Left hindlimb (tissue), 1 donor: ENCODE measurements at regions not wholly inside any gene's neighbourhood (a gene's known extent, or its start where the extent isn't known, plus 50 kb on each side); places are given as distances from the start of the nearest gene placed in this dataset.
"Not testable (repeated sequence)": the region's sequence is repeated elsewhere in the genome, so short reads cannot be mapped to it uniquely, and the experiment has no call there.

ENCODE experiments used
- DNase-seq: peaks from one replicate; pipeline ENCODE4 v3.0.0-alpha.2; 2018

DNA sequence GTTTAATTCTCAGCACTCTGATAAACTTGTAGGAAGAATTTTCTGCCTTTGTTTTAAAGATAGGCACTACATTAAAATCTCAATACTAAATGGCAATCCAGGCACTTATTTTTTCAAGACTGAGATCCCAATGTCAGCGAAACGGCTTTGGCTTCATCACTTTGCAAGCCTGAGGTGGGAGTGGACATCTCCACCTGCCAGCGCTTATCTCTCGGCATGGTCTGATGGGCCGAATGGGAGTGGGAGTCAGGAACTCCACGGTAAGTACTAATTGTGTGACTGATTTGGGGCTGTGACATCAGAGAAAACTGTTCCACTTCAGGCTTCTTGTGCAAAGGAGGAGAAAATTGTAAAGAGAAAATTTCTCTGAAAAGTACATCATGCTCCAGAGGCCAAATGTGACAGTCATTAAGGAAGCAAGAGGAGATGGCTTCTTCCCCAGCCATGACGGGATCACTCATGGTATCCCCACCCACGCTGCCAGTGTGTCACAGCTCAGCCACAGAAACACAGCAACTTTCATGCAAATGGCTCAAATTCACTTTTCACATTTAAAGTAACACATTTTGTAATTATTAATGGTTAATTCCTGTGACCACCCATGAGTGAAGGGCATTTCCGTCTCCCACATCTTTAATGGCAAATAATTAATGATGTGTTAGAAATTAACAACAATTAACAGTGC lies 385.5 kb upstream of the HNRNPA3 start:
- DNase-seq: no peak

- DNase-seq: no peak
Observed at GRCh38 chr2:176830362-176830761, 382.2 kb upstream of the HNRNPA3 start.

DNA sequence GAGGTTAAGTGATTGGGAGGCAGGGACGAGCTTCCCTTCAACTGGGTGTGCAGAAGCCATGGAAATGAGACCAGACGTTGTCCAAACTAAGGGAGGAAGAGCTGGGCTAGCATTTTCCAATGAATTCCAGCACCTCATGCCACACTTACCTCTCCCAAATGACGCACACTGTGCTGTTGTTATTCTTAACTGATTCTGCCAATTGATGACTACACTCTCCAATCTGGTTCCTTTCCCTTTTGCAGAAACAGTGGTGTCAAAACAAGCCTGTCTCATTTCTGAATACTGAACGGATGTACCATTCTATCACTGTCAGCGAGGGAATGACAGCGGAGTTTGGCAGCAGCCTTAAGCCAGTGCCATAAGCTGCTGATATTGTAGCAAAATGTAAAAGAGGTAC lies 380.5 kb upstream of the HNRNPA3 start:
- DNase-seq: no peak

DNA sequence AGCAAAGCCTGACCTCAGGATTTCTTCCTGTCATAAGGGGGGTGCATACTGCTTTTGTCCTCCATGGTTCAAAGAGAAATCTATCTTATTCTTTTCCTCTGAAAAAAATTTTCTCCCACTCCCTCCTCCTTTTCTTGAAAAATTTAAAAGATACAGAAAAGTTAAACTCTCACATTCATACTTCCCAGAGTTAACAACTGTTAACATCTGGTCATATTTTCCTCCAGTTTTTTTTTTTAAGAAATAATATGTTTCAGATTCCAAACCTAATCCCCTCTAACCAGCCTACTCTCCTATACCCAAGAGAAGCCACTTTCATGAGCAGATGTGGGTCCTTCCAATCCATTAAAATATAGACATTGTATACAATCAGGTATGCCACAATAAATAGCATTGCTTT lies 378.9 kb upstream of the HNRNPA3 start:
- no peak for DNase-seq

- DNase-seq: no peak
Observed at GRCh38 chr2:176834226-176834625, 378.4 kb upstream of the HNRNPA3 start.

DNA sequence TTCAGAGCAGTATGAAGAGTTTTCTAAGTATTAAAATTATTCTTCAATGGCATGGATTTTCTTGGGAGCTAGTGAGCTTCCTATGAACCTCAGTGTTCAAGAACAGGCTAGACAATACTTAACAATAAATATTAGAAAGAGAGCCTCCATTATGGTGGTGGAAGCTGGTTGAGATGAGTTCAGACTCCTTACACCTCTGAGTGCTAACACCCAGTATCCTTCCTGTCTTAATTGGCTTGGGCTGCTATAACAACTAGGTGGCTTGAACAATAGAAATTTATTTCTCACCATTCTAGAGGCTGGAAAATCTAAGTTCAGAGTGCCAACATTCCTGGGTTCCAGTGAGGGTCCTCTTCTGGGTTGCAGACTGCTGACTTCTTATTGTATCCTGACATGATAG lies 369.4 kb upstream of the HNRNPA3 start:
- no peak for DNase-seq

GRCh38 chr2:176844461-176844860 lies 368.1 kb upstream of the HNRNPA3 start:
- DNase-seq: no peak

GRCh38 chr2:176845718-176846117 lies 366.9 kb upstream of the HNRNPA3 start:
- no peak for DNase-seq

GRCh38 chr2:176847575-176847974 lies 365.0 kb upstream of the HNRNPA3 start:
- DNase-seq: no peak

GRCh38 chr2:176848844-176849243 lies 363.8 kb upstream of the HNRNPA3 start:
- no peak for DNase-seq

DNA sequence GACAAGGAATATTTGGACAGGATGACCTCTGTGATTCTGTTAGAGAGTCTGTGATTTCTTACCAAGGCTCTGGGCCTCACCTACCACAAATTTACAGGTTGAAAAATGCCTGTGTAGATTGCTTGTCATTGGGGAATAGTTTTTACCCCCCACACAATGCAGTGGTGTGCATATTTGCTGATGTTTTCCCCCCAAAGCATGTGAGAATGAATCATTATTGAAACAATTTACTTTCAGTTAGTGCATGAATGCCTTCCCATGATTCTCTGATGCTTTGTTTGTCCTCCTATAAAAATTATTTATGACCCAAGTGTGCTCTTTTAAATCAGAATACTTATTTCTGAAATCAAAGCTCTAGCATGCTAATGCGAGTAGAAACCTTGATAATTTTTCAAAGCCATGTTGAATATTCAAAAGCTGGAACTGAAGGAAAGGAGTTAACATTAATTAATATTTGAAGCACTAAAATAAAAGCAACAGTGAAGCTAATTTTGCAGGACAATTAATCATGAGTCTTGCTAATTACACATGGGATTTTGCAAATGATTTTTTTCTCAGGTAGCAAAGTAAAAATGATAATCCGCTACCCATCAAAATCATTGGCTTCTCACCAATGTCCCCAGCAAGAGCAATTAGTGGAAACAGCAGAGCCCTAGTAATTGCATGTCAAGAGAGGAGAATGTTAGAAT lies 361.2 kb upstream of the HNRNPA3 start:
- DNase-seq: no peak

DNA sequence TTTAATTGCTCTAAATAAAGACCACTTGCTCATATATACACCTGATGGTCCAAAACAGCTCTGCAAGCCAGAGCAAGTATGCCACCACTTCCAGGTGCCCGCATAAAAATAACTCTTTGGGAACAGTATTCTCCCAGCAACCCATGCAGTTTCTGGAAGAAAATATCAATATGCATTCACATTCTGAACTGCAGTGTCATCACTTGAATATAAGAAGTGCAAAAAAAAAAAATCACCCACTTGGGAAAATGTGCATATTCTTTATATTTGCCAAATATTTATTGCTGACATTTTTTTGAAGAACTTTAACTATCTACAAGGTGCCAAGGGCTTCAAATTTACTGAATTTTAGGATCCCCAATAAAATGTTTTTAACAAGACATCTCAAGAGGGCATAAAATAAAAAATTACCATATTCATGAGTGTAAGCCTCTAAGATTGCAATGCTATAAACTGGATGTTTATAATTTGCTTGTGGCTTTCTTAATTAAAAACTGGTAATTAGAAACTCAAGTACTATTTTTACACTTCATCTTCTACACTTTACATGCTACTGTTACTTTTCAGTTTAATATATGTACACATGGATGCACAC lies 360.6 kb upstream of the HNRNPA3 start:
- DNase-seq: no peak

- DNase-seq: no peak
Observed at GRCh38 chr2:176852667-176853066, 359.9 kb upstream of the HNRNPA3 start.

DNA sequence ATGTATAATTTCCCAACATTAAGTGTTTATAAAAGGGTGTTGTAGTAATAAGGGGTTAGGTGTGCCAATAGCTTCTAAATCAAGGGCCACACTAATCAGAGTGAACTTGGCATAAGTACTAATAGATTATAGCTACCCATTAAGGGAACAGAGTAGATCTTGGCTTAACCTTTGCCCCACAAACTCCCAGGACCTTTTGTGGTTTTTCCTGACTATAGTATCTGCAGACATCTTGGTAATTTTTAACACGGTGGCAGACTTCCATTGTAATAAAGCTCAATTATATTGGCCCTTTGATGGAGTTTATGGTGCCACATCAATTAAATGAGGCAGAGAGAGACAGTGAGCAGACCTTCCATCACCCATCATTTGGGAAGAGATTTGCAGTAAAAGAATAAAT lies 358.5 kb upstream of the HNRNPA3 start:
- no peak for DNase-seq

GRCh38 chr2:176854878-176855277 lies 357.7 kb upstream of the HNRNPA3 start:
- no peak for DNase-seq

- no peak for DNase-seq
Observed at GRCh38 chr2:176856683-176857082, 355.9 kb upstream of the HNRNPA3 start.

GRCh38 chr2:176865336-176865735 lies 347.3 kb upstream of the HNRNPA3 start:
- no peak for DNase-seq

- no peak for DNase-seq
Observed at GRCh38 chr2:176872406-176872805, 340.2 kb upstream of the HNRNPA3 start.

GRCh38 chr2:176873403-176873802 lies 339.2 kb upstream of the HNRNPA3 start:
- no peak for DNase-seq

- DNase-seq: no peak
Observed at GRCh38 chr2:176876493-176877103, 336.0 kb upstream of the HNRNPA3 start.

DNA sequence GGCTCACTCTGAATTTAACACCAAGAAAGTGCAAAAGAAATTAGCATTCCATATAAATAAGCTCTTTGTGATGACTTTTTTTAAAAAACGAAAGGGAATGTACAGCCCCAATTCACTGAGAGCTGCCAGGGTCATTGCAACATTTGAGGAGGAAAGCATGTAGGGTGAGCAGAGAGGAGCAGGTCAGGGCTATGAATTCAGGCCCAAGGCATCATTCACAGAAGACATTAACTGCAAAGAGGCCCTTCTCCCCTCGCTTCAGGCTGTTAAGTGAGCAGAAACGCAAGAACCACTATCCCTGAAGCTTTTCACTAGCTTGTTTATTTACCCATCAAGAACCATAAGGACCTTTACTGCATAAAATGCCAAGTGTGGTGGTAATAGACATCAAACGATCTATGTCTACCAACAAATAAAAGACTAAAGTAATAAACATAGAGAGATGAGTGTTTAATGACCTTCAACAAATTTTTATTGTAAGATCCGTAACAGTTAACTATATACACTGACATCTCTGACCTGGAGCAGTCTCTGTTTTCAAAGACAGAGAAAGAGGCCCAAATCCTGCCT lies 333.1 kb upstream of the HNRNPA3 start:
- no peak for DNase-seq

- DNase-seq: not testable (repeated sequence)
Observed at GRCh38 chr2:176882045-176882444, 330.5 kb upstream of the HNRNPA3 start.

DNA sequence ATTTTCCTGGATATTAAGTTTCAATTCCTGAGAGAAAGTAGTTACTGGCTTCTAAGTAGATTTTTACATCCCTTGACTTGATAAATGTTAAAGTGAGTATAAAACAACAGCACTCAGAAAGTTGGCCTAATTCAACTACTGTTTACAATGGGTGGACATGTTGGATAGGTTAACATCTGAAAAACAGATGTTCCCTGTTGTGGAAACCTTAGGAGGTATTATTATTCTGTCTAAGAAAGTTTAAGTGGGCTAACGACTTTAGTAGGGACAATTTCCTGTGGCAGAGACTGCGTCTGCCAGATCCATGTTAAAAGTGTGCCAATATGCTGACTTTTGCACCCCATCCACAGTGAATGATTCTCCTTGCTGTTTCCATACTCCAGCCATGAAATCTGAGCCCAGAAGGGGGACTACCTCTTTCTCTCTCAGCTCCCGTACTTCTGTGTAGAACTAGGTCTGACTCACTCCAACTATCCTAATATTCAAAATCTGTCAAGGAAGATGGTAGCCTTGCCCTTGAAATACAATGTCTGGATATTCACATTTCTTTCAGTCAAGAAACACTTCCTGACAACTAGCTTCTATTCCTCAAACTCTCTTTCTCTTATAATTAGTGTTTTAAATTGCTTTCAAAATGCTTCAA lies 327.5 kb upstream of the HNRNPA3 start:
- no peak for DNase-seq
